NOMO-1 treated with DMSO at 0.1 percent for 48 hours (cell line): ENCODE measurements at regions not wholly inside any gene's neighbourhood (a gene's known extent, or its start where the extent isn't known, plus 50 kb on each side); places are given as distances from the start of the nearest gene placed in this dataset.

Experiments
- DNase-seq: peaks from one replicate; lab custom pipeline; 2025; ENCODE audit not compliant: unreplicated experiment; lab: John Stamatoyannopoulos, UW

- DNase-seq, result no peak
Measured at GRCh38 chr18:76133873-76134272, 361.2 kb downstream of the ZNF516 start.

- peak; percentile 60 for DNase-seq
Measured at GRCh38 chr18:76131738-76132137, 363.3 kb downstream of the ZNF516 start.

- DNase-seq, result no peak
Measured at GRCh38 chr18:76130845-76131244, 364.2 kb downstream of the ZNF516 start.

- DNase-seq, result no peak
Measured at GRCh38 chr18:76126327-76126726, 368.7 kb downstream of the ZNF516 start.

- no peak for DNase-seq
Measured at GRCh38 chr18:76121011-76121410, 374.0 kb downstream of the ZNF516 start.

GRCh38 chr18:76115580-76115979, 379.5 kb downstream of the ZNF516 start:
- DNase-seq, result no peak

- no peak for DNase-seq
Measured at GRCh38 chr18:76113101-76113500, 381.9 kb downstream of the ZNF516 start.

GRCh38 chr18:76102626-76103025, 392.4 kb downstream of the ZNF516 start:
- DNase-seq, result no peak

- no peak for DNase-seq
Measured at GRCh38 chr18:76102156-76102555, 392.9 kb downstream of the ZNF516 start.

- no peak for DNase-seq
Measured at GRCh38 chr18:76099931-76100457, 395.0 kb downstream of the ZNF516 start.

- DNase-seq, result no peak
Measured at GRCh38 chr18:76098674-76099411, 396.2 kb downstream of the ZNF516 start.

GRCh38 chr18:76081536-76081935, 413.5 kb downstream of the ZNF516 start:
- no peak for DNase-seq

GRCh38 chr18:76080430-76080829, 414.6 kb downstream of the ZNF516 start:
- no peak for DNase-seq

- DNase-seq, result no peak
Measured at GRCh38 chr18:76075777-76076176, 419.3 kb downstream of the ZNF516 start.

GRCh38 chr18:76064998-76065397, 430.0 kb downstream of the ZNF516 start:
- no peak for DNase-seq

GRCh38 chr18:76058146-76058545, 436.9 kb downstream of the ZNF516 start:
- DNase-seq, result no peak

- DNase-seq, result no peak
Measured at GRCh38 chr18:76057386-76057785, 437.7 kb downstream of the ZNF516 start.

GRCh38 chr18:76056471-76057110, 438.5 kb downstream of the ZNF516 start:
- DNase-seq, result no peak

- DNase-seq, result no peak
Measured at GRCh38 chr18:76055578-76055977, 439.5 kb downstream of the ZNF516 start.

- no peak for DNase-seq
Measured at GRCh38 chr18:76055025-76055424, 440.0 kb downstream of the ZNF516 start.

- no peak for DNase-seq
Measured at GRCh38 chr18:76054156-76054555, 440.9 kb downstream of the ZNF516 start.

- no peak for DNase-seq
Measured at GRCh38 chr18:76053551-76053950, 441.5 kb downstream of the ZNF516 start.

- DNase-seq, result no peak
Measured at GRCh38 chr18:76052227-76052595, 442.8 kb downstream of the ZNF516 start.
